Caco-2 (cell line): ENCODE measurements at regions not wholly inside any gene's neighbourhood (a gene's known extent, or its start where the extent isn't known, plus 50 kb on each side); places are given as distances from the start of the nearest gene placed in this dataset.

Experiments used
- BruUV-seq: library from RNA; stranded (reverse); fragments of 400-500 nt; replicated peaks from 2 replicates; lab custom pipeline; 2021; lab: Mats Ljungman, UMichigan
- CTCF ChIA-PET: fragments of 300-600 bp; sonication (Branson Sonifier 250); formaldehyde crosslinking; loops from one replicate; lab custom pipeline; 2022; ENCODE audit warnings: antibody characterized with exemption; lab: Charles Lee
- POLR2A ChIA-PET: fragments of 300-600 bp; sonication (Branson Sonifier 250); formaldehyde crosslinking; loops from one replicate; lab custom pipeline; 2022; ENCODE audit warnings: antibody characterized with exemption; lab: Charles Lee
- DNase-seq, 2 experiments: peaks; one replicate each; pipeline versions ENCODE4 v3.0.0 to v3.0.0-alpha.2; 2020 to 2022
- H3K27me3 ChIP-seq: replicated peaks from 2 replicates; pipeline ENCODE4 v1.6.0; 2011; ENCODE audit warnings: low read length; ENCODE audit not compliant: control insufficient read depth, insufficient read depth
- H3K36me3 ChIP-seq: 2 replicates; pipeline ENCODE4 v1.5.1; 2011; ENCODE audit warnings: low read length; ENCODE audit not compliant: control insufficient read depth, insufficient read depth
- H3K4me1 ChIP-seq: fragments of 250-450 bp; sonication (Bioruptor Pico); 2 replicates; pipeline ENCODE4 v1.5.1; 2020; ENCODE audit warnings: mild to moderate bottlenecking
- H3K4me3 ChIP-seq: 2 replicates; pipeline ENCODE4 v1.5.1; 2011; ENCODE audit warnings: low read depth, mild to moderate bottlenecking, control low read depth, low read length
- H3K9me3 ChIP-seq: fragments of 250-450 bp; sonication (Bioruptor Pico); 2 replicates; pipeline ENCODE4 v1.5.1; 2020; ENCODE audit warnings: mild to moderate bottlenecking, moderate library complexity
- H3K27ac Mint-ChIP-seq: one replicate; pipeline ENCODE4 v1.8.0; 2022; ENCODE audit warnings: mixed read lengths; ENCODE audit not compliant: unreplicated experiment
- H3K27me3 Mint-ChIP-seq: one replicate; pipeline ENCODE4 v1.8.0; 2022; ENCODE audit warnings: mixed read lengths; ENCODE audit not compliant: insufficient read depth, unreplicated experiment
- H3K36me3 Mint-ChIP-seq: one replicate; pipeline ENCODE4 v1.8.0; 2022; ENCODE audit warnings: mild to moderate bottlenecking, mixed read lengths; ENCODE audit not compliant: insufficient read depth, unreplicated experiment
- H3K4me1 Mint-ChIP-seq: one replicate; pipeline ENCODE4 v1.8.0; 2022; ENCODE audit warnings: low read depth, mixed read lengths; ENCODE audit not compliant: unreplicated experiment
- H3K4me3 Mint-ChIP-seq: one replicate; pipeline ENCODE4 v1.8.0; 2022; ENCODE audit warnings: mild to moderate bottlenecking, moderate library complexity, mixed read lengths; ENCODE audit not compliant: unreplicated experiment
- H3K9me3 Mint-ChIP-seq: one replicate; pipeline ENCODE4 v1.8.0; 2022; ENCODE audit warnings: mixed read lengths; ENCODE audit not compliant: unreplicated experiment
- intact Hi-C: fragments of 100-400 bp; cut with micrococcal nuclease; formaldehyde crosslinking; loops from one replicate; pipeline ENCODE4 v1.10.0; 2022; ENCODE audit not compliant: unreplicated experiment
- TF ChIP-seq, protein P1 (sequence below), 2 experiments: fragments of 200-600 bp in 1 of 2; IDR thresholded peaks; 1 replicate in 1 of 2; 2 replicates in 1 of 2; pipeline versions ENCODE4 v1.5.1 to v1.8.0; 2011 to 2022; ENCODE audit warnings: antibody characterized with exemption in 1 of 2, control low read depth in 1 of 2, inconsistent platforms in 1 of 2, low read depth in 1 of 2, low read length in 1 of 2, mild to moderate bottlenecking in 1 of 2, moderate library complexity in 1 of 2; ENCODE audit not compliant: insufficient read depth in 1 of 2, severe bottlenecking in 1 of 2, unreplicated experiment in 1 of 2

DNA sequence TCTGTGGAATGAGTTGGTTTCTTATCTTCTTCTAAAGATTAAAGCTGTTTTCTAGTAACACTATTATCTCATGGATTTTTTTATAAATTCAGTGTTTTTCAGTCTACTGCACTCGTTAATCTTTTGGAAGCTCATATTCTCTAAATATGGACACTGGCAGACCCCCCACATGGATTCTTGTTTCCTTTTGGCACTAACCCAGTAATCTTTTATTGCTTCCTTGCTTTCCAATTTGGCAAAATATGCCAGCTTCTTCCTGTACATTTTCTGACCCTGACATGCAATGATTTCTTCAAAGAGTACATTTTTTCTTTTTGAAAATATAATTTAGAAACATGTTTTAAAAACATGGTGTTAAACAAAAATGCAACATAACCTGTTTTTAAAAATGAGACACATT, 474.2 kb upstream of the FTMT start:
- no peaks in the 10 kb centered on the region for H3K27me3 Mint-ChIP-seq
- H3K27me3 ChIP-seq, result no peaks in the 10 kb centered on the region
- POLR2A ChIA-PET, result no interaction called here
- TF ChIP-seq, protein P1, sequence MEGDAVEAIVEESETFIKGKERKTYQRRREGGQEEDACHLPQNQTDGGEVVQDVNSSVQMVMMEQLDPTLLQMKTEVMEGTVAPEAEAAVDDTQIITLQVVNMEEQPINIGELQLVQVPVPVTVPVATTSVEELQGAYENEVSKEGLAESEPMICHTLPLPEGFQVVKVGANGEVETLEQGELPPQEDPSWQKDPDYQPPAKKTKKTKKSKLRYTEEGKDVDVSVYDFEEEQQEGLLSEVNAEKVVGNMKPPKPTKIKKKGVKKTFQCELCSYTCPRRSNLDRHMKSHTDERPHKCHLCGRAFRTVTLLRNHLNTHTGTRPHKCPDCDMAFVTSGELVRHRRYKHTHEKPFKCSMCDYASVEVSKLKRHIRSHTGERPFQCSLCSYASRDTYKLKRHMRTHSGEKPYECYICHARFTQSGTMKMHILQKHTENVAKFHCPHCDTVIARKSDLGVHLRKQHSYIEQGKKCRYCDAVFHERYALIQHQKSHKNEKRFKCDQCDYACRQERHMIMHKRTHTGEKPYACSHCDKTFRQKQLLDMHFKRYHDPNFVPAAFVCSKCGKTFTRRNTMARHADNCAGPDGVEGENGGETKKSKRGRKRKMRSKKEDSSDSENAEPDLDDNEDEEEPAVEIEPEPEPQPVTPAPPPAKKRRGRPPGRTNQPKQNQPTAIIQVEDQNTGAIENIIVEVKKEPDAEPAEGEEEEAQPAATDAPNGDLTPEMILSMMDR (IDR thresholded peaks at IDR 0.05; ENCODE audit: insufficient read depth in 1 of 2, low read depth in 1 of 2, low read length in 1 of 2, severe bottlenecking in 1 of 2, unreplicated experiment in 1 of 2), result no peak
- no peaks in the 10 kb centered on the region for H3K4me1 ChIP-seq
- no peaks in the 10 kb centered on the region for H3K4me1 Mint-ChIP-seq
- CTCF ChIA-PET, result no interaction called here
- no TSS peak for BruUV-seq
- no peak overlapping the region for H3K27ac Mint-ChIP-seq
- H3K9me3 Mint-ChIP-seq, result no peaks in the 10 kb centered on the region
- H3K36me3 Mint-ChIP-seq, result no peaks in the 10 kb centered on the region
- no peaks in the 10 kb centered on the region for H3K36me3 ChIP-seq
- no peak overlapping the region for H3K4me3 ChIP-seq
- H3K4me3 Mint-ChIP-seq, result no peak overlapping the region
- intact Hi-C loops, result no loop called here
- H3K9me3 ChIP-seq, result no peaks in the 10 kb centered on the region
- DNase-seq, result no peak

- ChIA-PET POLR2A (no interaction called here), CTCF (no interaction called here)
- H3K9me3 ChIP-seq, result no peaks in the 10 kb centered on the region
- no peak for DNase-seq
- Mint-ChIP-seq H3K27me3 (no peaks in the 10 kb centered on the region), H3K27ac (no peak overlapping the region), H3K4me3 (no peak overlapping the region), H3K36me3 (no peaks in the 10 kb centered on the region), H3K4me1 (no peaks in the 10 kb centered on the region), H3K9me3 (no peaks in the 10 kb centered on the region)
- TF ChIP-seq, protein P1 (IDR thresholded peaks at IDR 0.05; ENCODE audit: insufficient read depth in 1 of 2, low read depth in 1 of 2, low read length in 1 of 2, severe bottlenecking in 1 of 2, unreplicated experiment in 1 of 2), result no peak
- H3K4me3 ChIP-seq, result no peak overlapping the region
- no peaks in the 10 kb centered on the region for H3K4me1 ChIP-seq
- BruUV-seq, result no TSS peak
- H3K27me3 ChIP-seq, result no peaks in the 10 kb centered on the region
- no peaks in the 10 kb centered on the region for H3K36me3 ChIP-seq
- intact Hi-C loops, result no loop called here
Measured at GRCh38 chr5:121378046-121378445, 473.6 kb upstream of the FTMT start.

- CTCF ChIA-PET, result no interaction called here
- intact Hi-C loops, result no loop called here
- Histone ChIP-seq H3K36me3 (no peaks in the 10 kb centered on the region), H3K9me3 (no peaks in the 10 kb centered on the region), H3K4me1 (no peaks in the 10 kb centered on the region), H3K4me3 (no peak overlapping the region), H3K27me3 (no peaks in the 10 kb centered on the region)
- DNase-seq, result no peak
- no peaks in the 10 kb centered on the region for H3K27me3 Mint-ChIP-seq
- H3K4me1 Mint-ChIP-seq, result no peaks in the 10 kb centered on the region
- POLR2A ChIA-PET, result no interaction called here
- no peak overlapping the region for H3K27ac Mint-ChIP-seq
- TF ChIP-seq, protein P1 (IDR thresholded peaks at IDR 0.05; ENCODE audit: insufficient read depth in 1 of 2, low read depth in 1 of 2, low read length in 1 of 2, severe bottlenecking in 1 of 2, unreplicated experiment in 1 of 2), result no peak
- H3K36me3 Mint-ChIP-seq, result no peaks in the 10 kb centered on the region
- no peak overlapping the region for H3K4me3 Mint-ChIP-seq
- BruUV-seq, result no TSS peak
- H3K9me3 Mint-ChIP-seq, result no peaks in the 10 kb centered on the region
Measured at GRCh38 chr5:121378559-121379359, 472.9 kb upstream of the FTMT start.
